DOHH2 (cell line): ENCODE measurements at regions not wholly inside any gene's neighbourhood (a gene's known extent, or its start where the extent isn't known, plus 50 kb on each side); places are given as distances from the start of the nearest gene placed in this dataset.

Source experiments
- EZH2phosphoT487 ChIP-seq: fragments of 200-600 bp; sonication (generic); IDR thresholded peaks from 2 replicates; pipeline ENCODE4 v1.6.1; 2017; ENCODE audit warnings: borderline replicate concordance, mild to moderate bottlenecking, antibody characterized with exemption, low read length, moderate library complexity, mixed read lengths
- TF ChIP-seq, protein P1 (sequence below): fragments of 200-600 bp; sonication (generic); IDR thresholded peaks from one replicate; pipeline ENCODE4 v1.5.1; 2014; ENCODE audit warnings: antibody characterized with exemption, mild to moderate bottlenecking, low read depth, low read length; ENCODE audit not compliant: poor library complexity, severe bottlenecking

- TF ChIP-seq, protein P1, sequence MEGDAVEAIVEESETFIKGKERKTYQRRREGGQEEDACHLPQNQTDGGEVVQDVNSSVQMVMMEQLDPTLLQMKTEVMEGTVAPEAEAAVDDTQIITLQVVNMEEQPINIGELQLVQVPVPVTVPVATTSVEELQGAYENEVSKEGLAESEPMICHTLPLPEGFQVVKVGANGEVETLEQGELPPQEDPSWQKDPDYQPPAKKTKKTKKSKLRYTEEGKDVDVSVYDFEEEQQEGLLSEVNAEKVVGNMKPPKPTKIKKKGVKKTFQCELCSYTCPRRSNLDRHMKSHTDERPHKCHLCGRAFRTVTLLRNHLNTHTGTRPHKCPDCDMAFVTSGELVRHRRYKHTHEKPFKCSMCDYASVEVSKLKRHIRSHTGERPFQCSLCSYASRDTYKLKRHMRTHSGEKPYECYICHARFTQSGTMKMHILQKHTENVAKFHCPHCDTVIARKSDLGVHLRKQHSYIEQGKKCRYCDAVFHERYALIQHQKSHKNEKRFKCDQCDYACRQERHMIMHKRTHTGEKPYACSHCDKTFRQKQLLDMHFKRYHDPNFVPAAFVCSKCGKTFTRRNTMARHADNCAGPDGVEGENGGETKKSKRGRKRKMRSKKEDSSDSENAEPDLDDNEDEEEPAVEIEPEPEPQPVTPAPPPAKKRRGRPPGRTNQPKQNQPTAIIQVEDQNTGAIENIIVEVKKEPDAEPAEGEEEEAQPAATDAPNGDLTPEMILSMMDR = no peak
- no peak for TF ChIP-seq EZH2phosphoT487
Observed at GRCh38 chrX:45824471-45824870, 623.8 kb upstream of the DIPK2B start.
